ENCODE measurements at regions not wholly inside any gene's neighbourhood (a gene's known extent, or its start where the extent isn't known, plus 50 kb on each side); places are given as distances from the start of the nearest gene placed in this dataset.

- no peak overlapping the region for H3K27ac ChIP-seq (ENCODE audit: poor library complexity, severe bottlenecking)
- no peaks in the 10 kb centered on the region for H3K36me3 ChIP-seq (ENCODE audit: low read depth)
- peaks cover 2% of the 10 kb centered on the region for H3K9me3 ChIP-seq (ENCODE audit: severe bottlenecking)
- DNase-seq (ENCODE audit: low spot score) (no peak), ATAC-seq (ENCODE audit: low read depth) (no peak)
- H3K27me3 ChIP-seq (ENCODE audit: insufficient read depth, poor library complexity, severe bottlenecking), result no peaks in the 10 kb centered on the region
- no peak overlapping the region for H3K4me3 ChIP-seq (ENCODE audit: severe bottlenecking)
- peaks cover 11% of the 10 kb centered on the region for H3K4me1 ChIP-seq (ENCODE audit: insufficient read depth, poor library complexity, severe bottlenecking)
- no peak for TF ChIP-seq CTCF (IDR thresholded peaks at IDR 0.05; ENCODE audit: poor library complexity, severe bottlenecking)
Measured at GRCh38 chr5:82348784-82349425, 70.8 kb upstream of the RPS23 start.

- no peaks in the 10 kb centered on the region for H3K27me3 ChIP-seq (ENCODE audit: insufficient read depth, poor library complexity, severe bottlenecking)
- ATAC-seq (ENCODE audit: low read depth) (0 out of 3 replicates have a peak, but pooled peaks have one; percentile 4), DNase-seq (ENCODE audit: low spot score) (no peak)
- peaks cover 2% of the 10 kb centered on the region for H3K9me3 ChIP-seq (ENCODE audit: severe bottlenecking)
- H3K27ac ChIP-seq (ENCODE audit: poor library complexity, severe bottlenecking), result no peak overlapping the region
- peaks cover 5% of the 10 kb centered on the region for H3K4me1 ChIP-seq (ENCODE audit: insufficient read depth, poor library complexity, severe bottlenecking)
- no peak overlapping the region for H3K4me3 ChIP-seq (ENCODE audit: severe bottlenecking)
- H3K36me3 ChIP-seq (ENCODE audit: low read depth), result no peaks in the 10 kb centered on the region
- no peak for TF ChIP-seq CTCF (IDR thresholded peaks at IDR 0.05; ENCODE audit: poor library complexity, severe bottlenecking)
Measured at GRCh38 chr5:82347201-82347865, 69.2 kb upstream of the RPS23 start.

- Histone ChIP-seq H3K36me3 (ENCODE audit: low read depth) (no peaks in the 10 kb centered on the region), H3K4me1 (ENCODE audit: insufficient read depth, poor library complexity, severe bottlenecking) (no peaks in the 10 kb centered on the region), H3K27ac (ENCODE audit: poor library complexity, severe bottlenecking) (no peak overlapping the region), H3K27me3 (ENCODE audit: insufficient read depth, poor library complexity, severe bottlenecking) (no peaks in the 10 kb centered on the region), H3K9me3 (ENCODE audit: severe bottlenecking) (peaks cover 2% of the 10 kb centered on the region), H3K4me3 (ENCODE audit: severe bottlenecking) (no peak overlapping the region)
- no peak for ATAC-seq (ENCODE audit: low read depth)
- no peak for TF ChIP-seq CTCF (IDR thresholded peaks at IDR 0.05; ENCODE audit: poor library complexity, severe bottlenecking)
- no peak for DNase-seq (ENCODE audit: low spot score)
Measured at GRCh38 chr5:82346399-82347165, 68.4 kb upstream of the RPS23 start.

- Histone ChIP-seq H3K27ac (ENCODE audit: poor library complexity, severe bottlenecking) (no peak overlapping the region), H3K4me1 (ENCODE audit: insufficient read depth, poor library complexity, severe bottlenecking) (no peaks in the 10 kb centered on the region), H3K36me3 (ENCODE audit: low read depth) (no peaks in the 10 kb centered on the region), H3K9me3 (ENCODE audit: severe bottlenecking) (peaks cover 2% of the 10 kb centered on the region), H3K27me3 (ENCODE audit: insufficient read depth, poor library complexity, severe bottlenecking) (no peaks in the 10 kb centered on the region), H3K4me3 (ENCODE audit: severe bottlenecking) (no peak overlapping the region)
- no peak for TF ChIP-seq CTCF (IDR thresholded peaks at IDR 0.05; ENCODE audit: poor library complexity, severe bottlenecking)
- ATAC-seq (ENCODE audit: low read depth), result no peak
- DNase-seq (ENCODE audit: low spot score), result no peak
Measured at GRCh38 chr5:82345108-82345507, 67.0 kb upstream of the RPS23 start.

Measured in RWPE2 (cell line).